Activated CD8-positive, alpha-beta memory T cell treated with anti-CD3 and anti-CD28 coated beads, Interleukin-2, amount 10 ng/mL, durations not matched to agents 7 days and 5 days (primary cell): ENCODE measurements at regions not wholly inside any gene's neighbourhood (a gene's known extent, or its start where the extent isn't known, plus 50 kb on each side); places are given as distances from the start of the nearest gene placed in this dataset.

Source experiments
- ATAC-seq: fragments of 150-1000 bp; cut with Tn5 transposase; one replicate; pipeline ENCODE4 v1.10.0; 2021; ENCODE audit warnings: moderate library complexity
- CTCF ChIA-PET: fragments of 350-600 bp; sonication (Branson Sonifier 250); formaldehyde crosslinking; loops from one replicate; lab custom pipeline; 2021; ENCODE audit warnings: antibody characterized with exemption; lab: Charles Lee
- DNase-seq: peaks from one replicate; pipeline ENCODE4 v3.0.0-alpha.2; 2020
- H3K27ac Mint-ChIP-seq: one replicate; pipeline ENCODE4 v1.8.0; 2021; ENCODE audit warnings: mild to moderate bottlenecking, mixed read lengths
- H3K27me3 Mint-ChIP-seq: one replicate; pipeline ENCODE4 v1.8.0; 2021; ENCODE audit warnings: mixed read lengths
- H3K36me3 Mint-ChIP-seq: one replicate; pipeline ENCODE4 v1.8.0; 2021; ENCODE audit warnings: mild to moderate bottlenecking, mixed read lengths
- H3K4me1 Mint-ChIP-seq: one replicate; pipeline ENCODE4 v1.8.0; 2021; ENCODE audit warnings: mixed read lengths
- H3K4me3 Mint-ChIP-seq: one replicate; pipeline ENCODE4 v1.8.0; 2021; ENCODE audit warnings: mild to moderate bottlenecking, moderate library complexity, mixed read lengths
- H3K9me3 Mint-ChIP-seq: one replicate; pipeline ENCODE4 v1.8.0; 2022; ENCODE audit warnings: low read depth, mixed read lengths

GRCh38 chr5:104821606-104822005, 1259.0 kb upstream of the NUDT12 start:
- Mint-ChIP-seq H3K4me1 (no peaks in the 10 kb centered on the region), H3K36me3 (no peaks in the 10 kb centered on the region), H3K4me3 (no peak overlapping the region), H3K9me3 (peaks cover 3% of the 10 kb centered on the region), H3K27me3 (no peaks in the 10 kb centered on the region), H3K27ac (no peak overlapping the region)
- DNase-seq = no peak
- ATAC-seq = no peak
- CTCF ChIA-PET = no interaction called here

- no peak overlapping the region for H3K4me3 Mint-ChIP-seq
- H3K27me3 Mint-ChIP-seq = no peaks in the 10 kb centered on the region
- peaks cover 2% of the 10 kb centered on the region for H3K9me3 Mint-ChIP-seq
- H3K27ac Mint-ChIP-seq = no peak overlapping the region
- ATAC-seq (no peak), DNase-seq (no peak)
- CTCF ChIA-PET = no interaction called here
- no peaks in the 10 kb centered on the region for H3K36me3 Mint-ChIP-seq
- H3K4me1 Mint-ChIP-seq = no peaks in the 10 kb centered on the region
These were observed 1254.5 kb upstream of the NUDT12 start for GRCh38 chr5:104817127-104817526.

GRCh38 chr5:104815212-104815611, 1252.6 kb upstream of the NUDT12 start:
- ATAC-seq = no peak
- CTCF ChIA-PET = no interaction called here
- H3K27me3 Mint-ChIP-seq = no peaks in the 10 kb centered on the region
- peaks cover 5% of the 10 kb centered on the region for H3K9me3 Mint-ChIP-seq
- no peaks in the 10 kb centered on the region for H3K36me3 Mint-ChIP-seq
- no peaks in the 10 kb centered on the region for H3K4me1 Mint-ChIP-seq
- H3K27ac Mint-ChIP-seq = no peak overlapping the region
- no peak overlapping the region for H3K4me3 Mint-ChIP-seq
- no peak for DNase-seq

- H3K27me3 Mint-ChIP-seq = no peaks in the 10 kb centered on the region
- peaks cover 2% of the 10 kb centered on the region for H3K9me3 Mint-ChIP-seq
- DNase-seq = no peak
- CTCF ChIA-PET = no interaction called here
- H3K27ac Mint-ChIP-seq = no peak overlapping the region
- H3K36me3 Mint-ChIP-seq = no peaks in the 10 kb centered on the region
- no peak for ATAC-seq
- no peak overlapping the region for H3K4me3 Mint-ChIP-seq
- H3K4me1 Mint-ChIP-seq = no peaks in the 10 kb centered on the region
These were observed 1238.0 kb upstream of the NUDT12 start for GRCh38 chr5:104800440-104801048.

- H3K27ac Mint-ChIP-seq = no peak overlapping the region
- H3K4me3 Mint-ChIP-seq = no peak overlapping the region
- H3K36me3 Mint-ChIP-seq = no peaks in the 10 kb centered on the region
- H3K9me3 Mint-ChIP-seq = no peaks in the 10 kb centered on the region
- ATAC-seq (no peak), DNase-seq (no peak)
- CTCF ChIA-PET = no interaction called here
- H3K27me3 Mint-ChIP-seq = no peaks in the 10 kb centered on the region
- no peaks in the 10 kb centered on the region for H3K4me1 Mint-ChIP-seq
These were observed 1231.1 kb upstream of the NUDT12 start for GRCh38 chr5:104793755-104794080.

GRCh38 chr5:104793031-104793754, 1230.6 kb upstream of the NUDT12 start:
- ATAC-seq (no peak), DNase-seq (no peak)
- Mint-ChIP-seq H3K27me3 (no peaks in the 10 kb centered on the region), H3K27ac (no peak overlapping the region), H3K4me1 (no peaks in the 10 kb centered on the region), H3K9me3 (no peaks in the 10 kb centered on the region), H3K4me3 (no peak overlapping the region), H3K36me3 (no peaks in the 10 kb centered on the region)
- CTCF ChIA-PET = no interaction called here

- Mint-ChIP-seq H3K27ac (no peak overlapping the region), H3K4me1 (no peaks in the 10 kb centered on the region), H3K9me3 (peaks cover 5% of the 10 kb centered on the region), H3K4me3 (no peak overlapping the region), H3K36me3 (no peaks in the 10 kb centered on the region), H3K27me3 (no peaks in the 10 kb centered on the region)
- DNase-seq = no peak
- CTCF ChIA-PET = no interaction called here
- ATAC-seq = no peak
These were observed 1226.8 kb upstream of the NUDT12 start for GRCh38 chr5:104789366-104789765.

- Mint-ChIP-seq H3K4me1 (no peaks in the 10 kb centered on the region), H3K9me3 (peaks cover 13% of the 10 kb centered on the region), H3K4me3 (no peak overlapping the region), H3K27ac (no peak overlapping the region), H3K36me3 (no peaks in the 10 kb centered on the region), H3K27me3 (no peaks in the 10 kb centered on the region)
- CTCF ChIA-PET = no interaction called here
- DNase-seq = no peak
- no peak for ATAC-seq
These were observed 1222.5 kb upstream of the NUDT12 start for GRCh38 chr5:104785097-104785496.

- H3K4me1 Mint-ChIP-seq = no peaks in the 10 kb centered on the region
- DNase-seq = no peak
These were observed 1211.8 kb upstream of the NUDT12 start for GRCh38 chr5:104774372-104774771.

GRCh38 chr5:104764197-104764596, 1201.6 kb upstream of the NUDT12 start:
- H3K27ac Mint-ChIP-seq = no peak overlapping the region
- peaks cover 3% of the 10 kb centered on the region for H3K9me3 Mint-ChIP-seq
- no peaks in the 10 kb centered on the region for H3K4me1 Mint-ChIP-seq
- CTCF ChIA-PET = no interaction called here
- ATAC-seq (no peak), DNase-seq (no peak)
- no peak overlapping the region for H3K4me3 Mint-ChIP-seq
- no peaks in the 10 kb centered on the region for H3K36me3 Mint-ChIP-seq
- H3K27me3 Mint-ChIP-seq = no peaks in the 10 kb centered on the region

More at GRCh38 chr5:104774372-104774771, 1211.8 kb upstream of the NUDT12 start:
- no peak for ATAC-seq
- CTCF ChIA-PET = no interaction called here
- peaks cover 6% of the 10 kb centered on the region for H3K9me3 Mint-ChIP-seq
- H3K27me3 Mint-ChIP-seq = no peaks in the 10 kb centered on the region
- H3K4me3 Mint-ChIP-seq = no peak overlapping the region
- no peaks in the 10 kb centered on the region for H3K36me3 Mint-ChIP-seq
- H3K27ac Mint-ChIP-seq = no peak overlapping the region

GRCh38 chr5:104763216-104763615, 1200.6 kb upstream of the NUDT12 start:
- no peak overlapping the region for H3K27ac Mint-ChIP-seq
- no peaks in the 10 kb centered on the region for H3K4me1 Mint-ChIP-seq
- no peak for ATAC-seq
- DNase-seq = no peak
- H3K4me3 Mint-ChIP-seq = no peak overlapping the region
- CTCF ChIA-PET = no interaction called here
- no peaks in the 10 kb centered on the region for H3K27me3 Mint-ChIP-seq
- no peaks in the 10 kb centered on the region for H3K9me3 Mint-ChIP-seq
- H3K36me3 Mint-ChIP-seq = no peaks in the 10 kb centered on the region

GRCh38 chr5:104757915-104758314, 1195.3 kb upstream of the NUDT12 start:
- Mint-ChIP-seq H3K4me1 (no peaks in the 10 kb centered on the region), H3K36me3 (no peaks in the 10 kb centered on the region), H3K27me3 (no peaks in the 10 kb centered on the region), H3K9me3 (peaks cover 4% of the 10 kb centered on the region), H3K4me3 (no peak overlapping the region), H3K27ac (no peak overlapping the region)
- CTCF ChIA-PET = no interaction called here
- DNase-seq (no peak), ATAC-seq (no peak)

GRCh38 chr5:104755806-104756205, 1193.2 kb upstream of the NUDT12 start:
- Mint-ChIP-seq H3K4me1 (no peaks in the 10 kb centered on the region), H3K9me3 (peaks cover 4% of the 10 kb centered on the region)

GRCh38 chr5:104754311-104754995, 1191.9 kb upstream of the NUDT12 start:
- CTCF ChIA-PET = no interaction called here
- DNase-seq = no peak
- Mint-ChIP-seq H3K36me3 (no peaks in the 10 kb centered on the region), H3K4me3 (no peak overlapping the region), H3K27me3 (no peaks in the 10 kb centered on the region), H3K27ac (no peak overlapping the region), H3K4me1 (no peaks in the 10 kb centered on the region), H3K9me3 (peaks cover 4% of the 10 kb centered on the region)
- ATAC-seq = no peak

More at GRCh38 chr5:104755806-104756205, 1193.2 kb upstream of the NUDT12 start:
- no peaks in the 10 kb centered on the region for H3K36me3 Mint-ChIP-seq
- DNase-seq (no peak), ATAC-seq (no peak)
- CTCF ChIA-PET = no interaction called here
- H3K27ac Mint-ChIP-seq = no peak overlapping the region
- H3K4me3 Mint-ChIP-seq = no peak overlapping the region
- no peaks in the 10 kb centered on the region for H3K27me3 Mint-ChIP-seq
